WTC11 (cell line): ENCODE measurements at regions not wholly inside any gene's neighbourhood (a gene's known extent, or its start where the extent isn't known, plus 50 kb on each side); places are given as distances from the start of the nearest gene placed in this dataset.

Experiments used
- CTCF ChIP-seq: fragments of 200-600 bp; IDR thresholded peaks from 2 replicates; pipeline ENCODE4 v1.8.0; 2022; ENCODE audit warnings: antibody characterized with exemption
- KAT7 ChIP-seq: sonication (generic); formaldehyde crosslinking; IDR thresholded peaks from 2 replicates; pipeline ENCODE4 v1.8.1; 2023; ENCODE audit warnings: missing genetic modification reagents, mild to moderate bottlenecking, borderline replicate concordance
- PREB ChIP-seq: sonication (generic); formaldehyde crosslinking; IDR thresholded peaks from 2 replicates; pipeline ENCODE4 v1.8.1; 2022; ENCODE audit warnings: mild to moderate bottlenecking, missing genetic modification reagents, moderate library complexity, borderline replicate concordance
- TCF7 ChIP-seq: sonication (generic); formaldehyde crosslinking; IDR thresholded peaks from 2 replicates; pipeline ENCODE4 v1.8.0; 2022; ENCODE audit warnings: mild to moderate bottlenecking, low read depth, missing genetic modification reagents, moderate library complexity
- USF2 ChIP-seq: sonication (generic); formaldehyde crosslinking; IDR thresholded peaks from 2 replicates; pipeline ENCODE4 v1.8.1; 2023; ENCODE audit warnings: mild to moderate bottlenecking, missing genetic modification reagents, moderate library complexity

- TF ChIP-seq CTCF (no peak), PREB (no peak), KAT7 (no peak), USF2 (CRISPR knock-in tag) (no peak), TCF7 (CRISPR knock-in tag) (no peak)
Observed at GRCh38 chr6:2447931-2448330, 202.5 kb upstream of the GMDS start.
